HL-60 (cell line): ENCODE measurements at regions not wholly inside any gene's neighbourhood (a gene's known extent, or its start where the extent isn't known, plus 50 kb on each side); places are given as distances from the start of the nearest gene placed in this dataset.

Experiments
- CTCF ChIP-seq: IDR thresholded peaks from one replicate; pipeline ENCODE4 v1.5.1; 2011; ENCODE audit warnings: low read length, control low read depth, inconsistent platforms; ENCODE audit not compliant: insufficient read depth
- POLR2AphosphoS5 ChIP-seq: IDR thresholded peaks from 2 replicates; pipeline ENCODE4 v1.6.1; 2012; ENCODE audit warnings: low read depth
- REST ChIP-seq: IDR thresholded peaks from 2 replicates; pipeline ENCODE4 v1.6.1; 2012; ENCODE audit warnings: low read depth; ENCODE audit not compliant: insufficient replicate concordance

- TF ChIP-seq CTCF (no peak), REST (no peak), POLR2AphosphoS5 (no peak)
These were observed 440.9 kb downstream of the ENC1 start for GRCh38 chr5:74199436-74200210.
